ENCODE measurements at regions not wholly inside any gene's neighbourhood (a gene's known extent, or its start where the extent isn't known, plus 50 kb on each side); places are given as distances from the start of the nearest gene placed in this dataset.
"Not testable (repeated sequence)": the region's sequence is repeated elsewhere in the genome, so short reads cannot be mapped to it uniquely, and the experiment has no call there.

GRCh38 chr19:56969156-56969555, 128.6 kb upstream of the PEG3 start:
- Mint-ChIP-seq H3K36me3 (peaks cover 26 to 52% of the 10 kb centered on the region in 2 donors), H3K9me3 (peaks cover 27 to 30% of the 10 kb centered on the region in 2 donors), H3K27ac (no peak overlapping the region)
- ATAC-seq = no peak
- no peak for DNase-seq (ENCODE audit: low spot score in 2 of 2)

DNA sequence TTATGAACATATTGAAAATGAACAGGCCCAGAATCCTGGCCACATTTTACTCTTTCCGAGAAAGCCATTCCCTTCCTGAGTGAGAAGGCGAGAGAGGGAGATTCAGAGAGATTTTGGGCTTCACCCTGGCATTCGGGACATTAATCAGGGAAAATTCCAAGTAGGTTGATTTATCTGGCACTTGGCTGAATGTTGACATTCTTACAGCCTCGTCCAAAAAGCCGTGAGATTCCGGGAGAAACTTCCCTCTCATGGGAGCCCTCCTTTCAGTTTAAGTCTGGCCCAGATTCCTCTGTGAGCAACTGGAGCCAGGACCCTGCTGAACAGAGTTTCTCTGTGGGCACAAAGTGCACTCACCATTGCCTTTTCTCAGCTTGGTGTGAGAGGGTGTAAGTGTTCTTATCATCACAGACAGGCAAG, 129.2 kb upstream of the PEG3 start:
- Mint-ChIP-seq H3K36me3 (peaks cover 27 to 54% of the 10 kb centered on the region in 2 donors), H3K9me3 (peaks cover 29 to 31% of the 10 kb centered on the region in 2 donors), H3K27ac (no peak overlapping the region)
- DNase-seq (ENCODE audit: low spot score in 2 of 2) = no peak
- no peak for ATAC-seq

DNA sequence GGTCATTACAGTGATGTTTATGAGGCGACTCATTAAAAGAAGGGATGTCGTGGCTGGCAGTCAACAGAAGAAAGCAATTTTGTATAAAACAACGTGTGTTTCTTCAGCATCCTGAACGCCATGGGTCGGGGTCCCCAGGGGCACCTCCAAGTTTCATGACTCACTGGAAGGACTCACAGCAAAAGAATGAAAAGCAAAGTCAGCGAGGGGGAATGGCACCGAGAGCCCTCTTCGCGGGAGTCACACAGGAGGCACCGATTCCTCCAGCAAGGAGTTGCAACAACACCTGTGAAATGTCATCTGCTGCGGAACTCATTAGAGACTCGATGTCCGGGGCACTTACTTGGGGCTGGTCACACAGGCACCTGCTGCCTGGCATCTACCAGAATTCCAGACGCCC, 130.7 kb upstream of the PEG3 start:
- no peak overlapping the region for H3K27ac Mint-ChIP-seq
- no peak for DNase-seq (ENCODE audit: low spot score in 2 of 2)
- no peak for ATAC-seq
- H3K36me3 Mint-ChIP-seq = peaks cover 30 to 47% of the 10 kb centered on the region in 2 donors
- H3K9me3 Mint-ChIP-seq = peaks cover 28 to 33% of the 10 kb centered on the region in 2 donors

DNA sequence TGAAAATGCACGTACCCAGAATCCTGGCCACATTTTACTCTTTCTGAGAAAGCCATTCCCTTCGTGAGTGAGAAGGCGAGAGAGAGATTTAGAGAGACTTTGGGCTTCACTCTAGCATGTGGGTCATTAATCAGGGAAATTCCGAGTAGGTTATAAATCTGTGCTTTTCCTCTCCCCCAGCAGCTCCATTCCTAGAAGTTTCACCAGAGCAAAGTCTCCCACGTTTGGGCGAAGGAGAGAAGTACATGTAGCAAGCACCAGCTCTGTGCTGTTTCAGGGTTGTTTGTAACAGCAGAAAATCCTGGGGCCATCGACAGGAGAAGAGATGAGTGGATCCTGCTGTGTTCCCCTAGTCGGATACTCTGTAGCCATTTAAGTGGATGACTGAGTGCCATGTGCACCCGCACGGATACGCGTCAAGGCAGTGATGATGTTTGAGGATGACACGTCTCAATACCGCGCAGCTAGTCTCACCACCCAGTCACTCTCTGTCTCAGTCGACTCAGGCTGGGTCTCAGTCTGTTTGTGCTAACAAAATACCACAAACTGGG, 131.8 kb upstream of the PEG3 start:
- ATAC-seq = no peak
- H3K36me3 Mint-ChIP-seq = peaks cover 36 to 43% of the 10 kb centered on the region in 2 donors
- H3K9me3 Mint-ChIP-seq = peaks cover 28 to 34% of the 10 kb centered on the region in 2 donors
- H3K27ac Mint-ChIP-seq = no peak overlapping the region
- no peak for DNase-seq (ENCODE audit: low spot score in 2 of 2)

GRCh38 chr19:56973713-56974555, 133.4 kb upstream of the PEG3 start:
- Mint-ChIP-seq H3K9me3 (peaks cover 33 to 35% of the 10 kb centered on the region in 2 donors), H3K36me3 (peaks cover 39 to 45% of the 10 kb centered on the region in 2 donors), H3K27ac (no peak overlapping the region)
- DNase-seq (ENCODE audit: low spot score in 2 of 2) (no peak), ATAC-seq (no peak)

DNA sequence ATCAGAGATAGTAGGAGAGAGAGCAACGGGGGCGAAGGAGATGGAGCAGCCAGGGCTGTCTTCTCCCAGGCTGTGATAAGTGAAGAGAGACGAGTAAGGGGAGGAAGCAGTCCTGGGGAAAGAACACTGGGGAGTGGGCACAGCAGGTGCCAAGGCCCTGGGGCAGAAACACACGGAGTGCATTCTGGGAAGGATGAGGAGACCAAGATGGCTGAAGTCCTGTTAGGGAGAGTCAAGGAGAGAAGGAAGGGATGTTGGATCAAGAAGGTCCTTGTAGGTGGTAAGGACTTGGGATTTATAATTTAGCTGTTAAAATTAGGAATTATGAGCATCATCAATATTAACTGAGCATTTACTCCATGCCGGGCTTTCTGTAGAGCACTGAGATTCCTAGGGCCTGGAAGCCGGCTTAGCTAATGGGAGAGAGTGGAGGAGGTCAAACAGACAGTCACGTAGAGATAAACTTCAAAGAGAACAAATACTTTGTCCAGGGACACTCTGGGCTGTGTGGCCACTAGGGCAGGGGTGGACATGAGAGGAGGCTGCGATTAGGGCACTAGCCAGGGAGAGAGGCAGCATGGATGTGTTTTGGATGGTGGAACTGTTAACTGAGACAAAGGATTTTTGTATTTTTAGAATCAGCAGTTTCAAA, 134.2 kb upstream of the PEG3 start:
- H3K9me3 Mint-ChIP-seq = peaks cover 35 to 37% of the 10 kb centered on the region in 2 donors
- ATAC-seq (no peak), DNase-seq (ENCODE audit: low spot score in 2 of 2) (no peak)
- H3K27ac Mint-ChIP-seq = no peak overlapping the region
- peaks cover 44 to 49% of the 10 kb centered on the region in 2 donors for H3K36me3 Mint-ChIP-seq

- DNase-seq (ENCODE audit: low spot score in 2 of 2) (no peak), ATAC-seq (no peak)
- Mint-ChIP-seq H3K36me3 (peaks cover 44 to 45% of the 10 kb centered on the region in 2 donors), H3K27ac (no peak overlapping the region), H3K9me3 (peaks cover 32 to 35% of the 10 kb centered on the region in 2 donors)
Measured at GRCh38 chr19:56976300-56976699, 135.8 kb upstream of the PEG3 start.

- no peak for ATAC-seq
- Mint-ChIP-seq H3K36me3 (peaks cover 44 to 52% of the 10 kb centered on the region in 2 donors), H3K27ac (no peak overlapping the region), H3K9me3 (peaks cover 40 to 43% of the 10 kb centered on the region in 2 donors)
- no peak for DNase-seq (ENCODE audit: low spot score in 2 of 2)
Measured at GRCh38 chr19:56976995-56977906, 136.7 kb upstream of the PEG3 start.

GRCh38 chr19:56978023-56978565, 137.6 kb upstream of the PEG3 start:
- Mint-ChIP-seq H3K36me3 (peaks cover 36 to 52% of the 10 kb centered on the region in 2 donors), H3K27ac (no peak overlapping the region), H3K9me3 (peaks cover 45 to 48% of the 10 kb centered on the region in 2 donors)
- ATAC-seq (no peak), DNase-seq (ENCODE audit: low spot score in 2 of 2) (no peak)

DNA sequence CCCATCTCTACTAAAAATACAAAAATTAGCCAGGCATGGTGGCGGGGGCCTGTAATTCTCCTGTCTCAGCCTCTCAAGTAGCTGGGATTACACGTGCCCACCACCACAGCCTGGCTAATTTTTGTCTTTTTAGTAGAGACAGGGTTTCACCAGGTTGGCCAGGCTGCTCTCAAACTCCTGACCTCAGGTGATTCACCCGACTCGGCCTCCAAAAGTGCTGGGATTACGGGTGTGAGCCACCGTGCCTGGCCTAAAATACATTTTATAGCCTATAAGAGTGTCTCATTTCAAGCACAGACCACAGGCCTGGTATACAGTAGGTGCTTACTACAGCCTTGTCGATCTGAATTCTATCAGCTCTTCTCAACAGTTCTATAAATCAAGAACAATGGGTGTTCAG, 139.5 kb upstream of the USP29 start:
- DNase-seq (ENCODE audit: low spot score in 2 of 2); H3K27ac Mint-ChIP-seq; ATAC-seq: not testable (repeated sequence)
- H3K9me3 Mint-ChIP-seq = peaks cover 44 to 51% of the 10 kb centered on the region in 2 donors
- H3K36me3 Mint-ChIP-seq = peaks cover 36 to 37% of the 10 kb centered on the region in 2 donors

DNA sequence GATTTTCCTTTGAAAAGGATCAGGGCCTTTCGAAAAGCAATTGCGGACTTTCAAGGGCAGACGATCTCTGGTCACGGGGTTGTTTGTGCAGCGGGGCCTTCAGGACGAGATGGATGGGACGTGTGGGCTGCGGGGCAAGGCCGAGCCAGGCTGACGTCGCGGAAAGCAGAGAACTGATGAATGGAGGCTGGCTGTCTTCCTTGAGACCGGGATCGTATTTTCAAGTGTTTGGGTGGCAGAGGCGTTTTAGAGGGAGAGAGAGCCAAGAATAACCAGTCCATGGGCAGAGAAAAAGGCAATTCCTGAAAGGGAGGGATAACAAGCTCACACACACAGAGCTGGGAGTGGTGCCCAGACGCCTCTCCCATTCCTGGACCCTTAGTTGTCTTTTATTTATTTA, 138.9 kb upstream of the USP29 start:
- no peak for ATAC-seq
- Mint-ChIP-seq H3K9me3 (peaks cover 47 to 53% of the 10 kb centered on the region in 2 donors), H3K36me3 (peaks cover 37 to 38% of the 10 kb centered on the region in 2 donors)

DNA sequence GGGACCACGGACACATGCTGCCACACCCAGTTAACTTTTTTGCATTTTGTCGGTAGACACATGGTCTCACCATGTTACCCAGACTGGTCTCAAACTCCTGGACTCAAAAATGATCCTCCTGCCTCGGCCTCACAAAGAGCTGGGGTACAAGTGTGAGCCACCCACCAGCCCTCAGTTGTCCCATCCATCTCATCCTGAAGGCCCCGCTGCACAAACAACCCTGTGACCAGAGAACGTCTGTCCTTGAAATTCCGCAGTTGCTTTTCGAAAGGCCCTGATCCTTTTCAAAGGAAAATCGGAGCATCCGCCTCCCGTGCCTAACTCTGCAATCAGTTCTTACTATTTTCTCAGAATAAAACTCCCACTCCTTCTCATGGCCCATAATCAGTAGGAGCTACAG, 138.3 kb upstream of the USP29 start:
- ATAC-seq; DNase-seq (ENCODE audit: low spot score in 2 of 2); H3K27ac Mint-ChIP-seq: not testable (repeated sequence)
- Mint-ChIP-seq H3K36me3 (peaks cover 37 to 39% of the 10 kb centered on the region in 2 donors), H3K9me3 (peaks cover 51 to 57% of the 10 kb centered on the region in 2 donors)

More for the DNA sequence above, 138.9 kb upstream of the USP29 start:
- DNase-seq (ENCODE audit: low spot score in 2 of 2) = no peak
- H3K27ac Mint-ChIP-seq = no peak overlapping the region

- peaks cover 28 to 50% of the 10 kb centered on the region in 2 donors for H3K36me3 Mint-ChIP-seq
- no peak for ATAC-seq
- peaks cover 47 to 61% of the 10 kb centered on the region in 2 donors for H3K9me3 Mint-ChIP-seq
- no peak overlapping the region for H3K27ac Mint-ChIP-seq
- no peak for DNase-seq (ENCODE audit: low spot score in 2 of 2)
Measured at GRCh38 chr19:56983171-56983570, 136.6 kb upstream of the USP29 start.

- peaks cover 28 to 52% of the 10 kb centered on the region in 2 donors for H3K36me3 Mint-ChIP-seq
- DNase-seq (ENCODE audit: low spot score in 2 of 2) (no peak), ATAC-seq (no peak)
- no peak overlapping the region for H3K27ac Mint-ChIP-seq
- peaks cover 47 to 63% of the 10 kb centered on the region in 2 donors for H3K9me3 Mint-ChIP-seq
Measured at GRCh38 chr19:56983804-56984203, 136.0 kb upstream of the USP29 start.

GRCh38 chr19:56986386-56986785, 133.4 kb upstream of the USP29 start:
- DNase-seq (ENCODE audit: low spot score in 2 of 2) = no peak
- H3K36me3 Mint-ChIP-seq = peaks cover 24 to 53% of the 10 kb centered on the region in 2 donors
- H3K27ac Mint-ChIP-seq = no peak overlapping the region
- H3K9me3 Mint-ChIP-seq = peaks cover 50 to 65% of the 10 kb centered on the region in 2 donors
- no peak for ATAC-seq

GRCh38 chr19:56987184-56987583, 132.6 kb upstream of the USP29 start:
- DNase-seq (ENCODE audit: low spot score in 2 of 2) = no peak
- Mint-ChIP-seq H3K27ac (no peak overlapping the region), H3K36me3 (peaks cover 18 to 54% of the 10 kb centered on the region in 2 donors), H3K9me3 (peaks cover 45 to 59% of the 10 kb centered on the region in 2 donors)
- no peak for ATAC-seq

Data from activated naive CD4-positive, alpha-beta T cell treated with anti-CD3 and anti-CD28 coated beads, Interleukin-2, amount 50 U/mL, for 72 hours (primary cell).